GM21619 (cell line): ENCODE measurements at regions not wholly inside any gene's neighbourhood (a gene's known extent, or its start where the extent isn't known, plus 50 kb on each side); places are given as distances from the start of the nearest gene placed in this dataset.

ENCODE experiments used
- ATAC-seq: cut with Tn5 transposase; IDR thresholded peaks from one replicate; pipeline ENCODE4 v1.9.1; 2021; ENCODE audit not compliant: unreplicated experiment

GRCh38 chr15:93250950-93251349 lies 161.9 kb upstream of the RGMA start:
- ATAC-seq, result no peak

GRCh38 chr15:93250209-93250608 lies 161.2 kb upstream of the RGMA start:
- ATAC-seq, result no peak

- ATAC-seq, result no peak
Observed at GRCh38 chr15:93249623-93250022, 160.6 kb upstream of the RGMA start.

- no peak for ATAC-seq
Observed at GRCh38 chr15:93247466-93248121, 158.6 kb upstream of the RGMA start.

GRCh38 chr15:93246266-93247242 lies 157.5 kb upstream of the RGMA start:
- no peak for ATAC-seq

- no peak for ATAC-seq
Observed at GRCh38 chr15:93245661-93246042, 156.6 kb upstream of the RGMA start.

GRCh38 chr15:93244696-93245660 lies 156.0 kb upstream of the RGMA start:
- no peak for ATAC-seq

- no peak for ATAC-seq
Observed at GRCh38 chr15:93243573-93243972, 154.6 kb upstream of the RGMA start.

GRCh38 chr15:93241696-93242585 lies 152.9 kb upstream of the RGMA start:
- ATAC-seq, result no peak

GRCh38 chr15:93239993-93240392 lies 151.0 kb upstream of the RGMA start:
- no peak for ATAC-seq

- ATAC-seq, result no peak
Observed at GRCh38 chr15:93239591-93239990, 150.6 kb upstream of the RGMA start.

- no peak for ATAC-seq
Observed at GRCh38 chr15:93238641-93239040, 149.6 kb upstream of the RGMA start.

- ATAC-seq, result no peak
Observed at GRCh38 chr15:93235926-93236780, 147.1 kb upstream of the RGMA start.

GRCh38 chr15:93235269-93235668 lies 146.3 kb upstream of the RGMA start:
- no peak for ATAC-seq

- no peak for ATAC-seq
Observed at GRCh38 chr15:93233710-93234109, 144.7 kb upstream of the RGMA start.

GRCh38 chr15:93232845-93233244 lies 143.8 kb upstream of the RGMA start:
- ATAC-seq, result no peak

- no peak for ATAC-seq
Observed at GRCh38 chr15:93231994-93232393, 143.0 kb upstream of the RGMA start.

- no peak for ATAC-seq
Observed at GRCh38 chr15:93231261-93231925, 142.4 kb upstream of the RGMA start.

- ATAC-seq, result no peak
Observed at GRCh38 chr15:93228546-93228945, 139.5 kb upstream of the RGMA start.
